CD14-positive monocyte (primary cell): ENCODE measurements at regions not wholly inside any gene's neighbourhood (a gene's known extent, or its start where the extent isn't known, plus 50 kb on each side); places are given as distances from the start of the nearest gene placed in this dataset.
A peak's percentile ranks its signal among the peaks of the same experiment; 100 is the strongest.
"Not testable (repeated sequence)": the region's sequence is repeated elsewhere in the genome, so short reads cannot be mapped to it uniquely, and the experiment has no call there.

Experiments used
- DNase-seq, 3 donors: peaks; one replicate each; pipeline ENCODE4 v3.0.0-alpha.2; 2011 to 2022
- H2AFZ ChIP-seq: 2 replicates; pipeline ENCODE4 v1.6.0; 2012; ENCODE audit warnings: mild to moderate bottlenecking, low read depth, low read length, inconsistent platforms; ENCODE audit not compliant: insufficient read depth, poor library complexity, severe bottlenecking
- H3K27ac ChIP-seq, 2 donors: 1 replicate in 1 of 2; 2 replicates in 1 of 2; pipeline ENCODE4 v1.5.1; 2012 to 2013; ENCODE audit warnings: low read length in 2 of 2, control low read depth in 1 of 2, inconsistent platforms in 1 of 2, low read depth in 1 of 2, mild to moderate bottlenecking in 1 of 2
- H3K27me3 ChIP-seq, 2 donors: one replicate each; pipeline versions ENCODE4 v1.6.0 to v1.6.1; 2011 to 2013; ENCODE audit warnings: low read length in 2 of 2; ENCODE audit not compliant: control insufficient read depth in 2 of 2, insufficient read depth in 2 of 2
- H3K36me3 ChIP-seq, 2 donors: replicated peaks in 1 of 2; 1 replicate in 1 of 2; 2 replicates in 1 of 2; pipeline versions ENCODE4 v1.5.1 to v1.6.1; 2012 to 2013; ENCODE audit warnings: low read length in 2 of 2, control low read depth in 1 of 2, inconsistent platforms in 1 of 2, mild to moderate bottlenecking in 1 of 2; ENCODE audit not compliant: insufficient read depth in 2 of 2, control insufficient read depth in 1 of 2
- H3K4me1 ChIP-seq, 2 donors: 1 replicate in 1 of 2; 2 replicates in 1 of 2; pipeline versions ENCODE4 v1.5.1 to v1.6.1; 2012 to 2013; ENCODE audit warnings: low read length in 2 of 2, control low read depth in 1 of 2, inconsistent platforms in 1 of 2, mild to moderate bottlenecking in 1 of 2, moderate library complexity in 1 of 2; ENCODE audit not compliant: insufficient read depth in 2 of 2, control insufficient read depth in 1 of 2
- H3K4me2 ChIP-seq: replicated peaks from 2 replicates; pipeline ENCODE3; 2012; ENCODE audit warnings: low read length, moderate library complexity, mild to moderate bottlenecking; ENCODE audit not compliant: poor library complexity, severe bottlenecking; ENCODE audit errors: extremely low read depth
- H3K4me3 ChIP-seq, 3 experiments: fragments of 200-600 bp in 1 of 3; sonication (generic) in 1 of 3; replicated peaks in 1 of 3; 1 replicate in 2 of 3; 2 replicates in 1 of 3; pipeline ENCODE4 v1.5.1; 2011 to 2013; ENCODE audit warnings: low read length in 3 of 3, mild to moderate bottlenecking in 3 of 3, control low read depth in 2 of 3, low read depth in 2 of 3, inconsistent platforms in 1 of 3, moderate library complexity in 1 of 3
- H3K79me2 ChIP-seq: 2 replicates; pipeline ENCODE4 v1.6.0; 2012; ENCODE audit warnings: mild to moderate bottlenecking, control low read depth, inconsistent platforms, low read length, moderate library complexity; ENCODE audit not compliant: insufficient read depth
- H3K9ac ChIP-seq: 2 replicates; pipeline ENCODE4 v1.6.0; 2017; ENCODE audit warnings: low read length, mild to moderate bottlenecking; ENCODE audit not compliant: insufficient read depth, poor library complexity, severe bottlenecking
- H3K9me3 ChIP-seq, 2 donors: replicated peaks in 1 of 2; 1 replicate in 1 of 2; 2 replicates in 1 of 2; pipeline versions ENCODE4 v1.5.1 to v1.6.1; 2012 to 2013; ENCODE audit warnings: low read length in 2 of 2, control low read depth in 1 of 2; ENCODE audit not compliant: control insufficient read depth in 1 of 2, insufficient read depth in 1 of 2
- H4K20me1 ChIP-seq: 2 replicates; pipeline ENCODE4 v1.6.0; 2012; ENCODE audit warnings: mild to moderate bottlenecking, low read length, control low read depth, moderate library complexity; ENCODE audit not compliant: insufficient read depth
- H3K27ac Mint-ChIP-seq, 7 donors: one replicate each; pipeline ENCODE4 v1.8.0; 2020; ENCODE audit warnings: mild to moderate bottlenecking in 7 of 7, mixed read lengths in 7 of 7, moderate library complexity in 6 of 7, inconsistent platforms in 2 of 7
- H3K27me3 Mint-ChIP-seq, 3 donors: one replicate each; pipeline ENCODE4 v1.8.0; 2021 to 2022; ENCODE audit warnings: low read depth in 3 of 3, mild to moderate bottlenecking in 3 of 3, mixed read lengths in 3 of 3, moderate library complexity in 3 of 3, inconsistent platforms in 1 of 3
- H3K36me3 Mint-ChIP-seq, 2 donors: one replicate each; pipeline ENCODE4 v1.8.0; 2020; ENCODE audit warnings: mixed read lengths in 2 of 2, inconsistent platforms in 1 of 2, mild to moderate bottlenecking in 1 of 2
- H3K4me1 Mint-ChIP-seq: one replicate; pipeline ENCODE4 v1.8.0; 2020; ENCODE audit warnings: mild to moderate bottlenecking, mixed read lengths
- H3K4me3 Mint-ChIP-seq, 2 donors: one replicate each; pipeline ENCODE4 v1.8.0; 2020; ENCODE audit warnings: mild to moderate bottlenecking in 2 of 2, mixed read lengths in 2 of 2, moderate library complexity in 1 of 2
- H3K9me3 Mint-ChIP-seq, 7 donors: one replicate each; pipeline ENCODE4 v1.8.0; 2020 to 2022; ENCODE audit warnings: mixed read lengths in 7 of 7, mild to moderate bottlenecking in 6 of 7, moderate library complexity in 6 of 7, inconsistent platforms in 2 of 7
- WGBS: methylation state at CpG from one replicate; pipeline ENCODE4 v1.1.5; 2013; ENCODE audit warnings: missing lambda C conversion rate; ENCODE audit not compliant: insufficient coverage; 5-methylcytosine and 5-hydroxymethylcytosine counted together
- intact Hi-C, 2 donors: fragments of 100-400 bp; cut with micrococcal nuclease; formaldehyde crosslinking; loops; one replicate each; pipeline versions ENCODE4 v1.15.0 to v1.15.1; 2023
- TF ChIP-seq, protein P1 (sequence below): fragments of 200-600 bp; IDR thresholded peaks from one replicate; pipeline ENCODE4 v1.8.0; 2022; ENCODE audit warnings: antibody characterized with exemption, mild to moderate bottlenecking

DNA sequence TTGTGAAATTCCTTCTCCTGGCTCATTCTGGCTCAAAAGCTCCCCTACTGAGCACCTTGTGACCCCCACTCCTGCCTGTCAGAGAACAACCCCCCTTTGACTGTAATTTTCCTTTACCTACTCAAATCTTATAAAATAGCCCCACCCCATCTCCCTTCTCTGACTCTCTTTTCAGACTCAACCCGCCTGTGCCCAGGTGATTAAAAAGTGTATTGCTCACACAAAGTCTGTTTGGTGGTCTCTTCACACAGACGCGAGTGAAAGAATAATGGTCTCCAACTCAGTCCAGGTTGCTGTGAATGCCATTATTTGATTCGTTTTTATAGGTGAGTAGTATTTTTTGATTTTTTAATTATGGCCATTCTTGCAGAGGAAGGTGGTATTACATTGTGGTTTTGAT, 414.1 kb upstream of the FKBP1C start:
- Mint-ChIP-seq H3K9me3 (peaks cover 6 to 20% (median 11%) of the 10 kb centered on the region in 7 donors), H3K27ac (no peak overlapping the region), H3K4me3 (no peak overlapping the region), H3K27me3 (no peaks in the 10 kb centered on the region), H3K4me1 (no peaks in the 10 kb centered on the region), H3K36me3 (no peaks in the 10 kb centered on the region)
- Histone ChIP-seq H4K20me1 (no peaks in the 10 kb centered on the region), H3K79me2 (no peaks in the 10 kb centered on the region), H3K4me3 (no peak overlapping the region), H3K9ac (no peak overlapping the region), H2AFZ (no peak overlapping the region), H3K36me3 (no peaks in the 10 kb centered on the region), H3K4me1 (no peaks in the 10 kb centered on the region), H3K27me3 (no peaks in the 10 kb centered on the region), H3K4me2 (no peak overlapping the region), H3K27ac (no peak overlapping the region), H3K9me3 (peaks cover 4 to 8% of the 10 kb centered on the region in 2 donors)
- TF ChIP-seq, protein P1, sequence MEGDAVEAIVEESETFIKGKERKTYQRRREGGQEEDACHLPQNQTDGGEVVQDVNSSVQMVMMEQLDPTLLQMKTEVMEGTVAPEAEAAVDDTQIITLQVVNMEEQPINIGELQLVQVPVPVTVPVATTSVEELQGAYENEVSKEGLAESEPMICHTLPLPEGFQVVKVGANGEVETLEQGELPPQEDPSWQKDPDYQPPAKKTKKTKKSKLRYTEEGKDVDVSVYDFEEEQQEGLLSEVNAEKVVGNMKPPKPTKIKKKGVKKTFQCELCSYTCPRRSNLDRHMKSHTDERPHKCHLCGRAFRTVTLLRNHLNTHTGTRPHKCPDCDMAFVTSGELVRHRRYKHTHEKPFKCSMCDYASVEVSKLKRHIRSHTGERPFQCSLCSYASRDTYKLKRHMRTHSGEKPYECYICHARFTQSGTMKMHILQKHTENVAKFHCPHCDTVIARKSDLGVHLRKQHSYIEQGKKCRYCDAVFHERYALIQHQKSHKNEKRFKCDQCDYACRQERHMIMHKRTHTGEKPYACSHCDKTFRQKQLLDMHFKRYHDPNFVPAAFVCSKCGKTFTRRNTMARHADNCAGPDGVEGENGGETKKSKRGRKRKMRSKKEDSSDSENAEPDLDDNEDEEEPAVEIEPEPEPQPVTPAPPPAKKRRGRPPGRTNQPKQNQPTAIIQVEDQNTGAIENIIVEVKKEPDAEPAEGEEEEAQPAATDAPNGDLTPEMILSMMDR: no peak
- intact Hi-C loops: no loop called here
- no peak for DNase-seq
- WGBS: 96% methylated on average over 3 of the region's 4 CpGs

DNA sequence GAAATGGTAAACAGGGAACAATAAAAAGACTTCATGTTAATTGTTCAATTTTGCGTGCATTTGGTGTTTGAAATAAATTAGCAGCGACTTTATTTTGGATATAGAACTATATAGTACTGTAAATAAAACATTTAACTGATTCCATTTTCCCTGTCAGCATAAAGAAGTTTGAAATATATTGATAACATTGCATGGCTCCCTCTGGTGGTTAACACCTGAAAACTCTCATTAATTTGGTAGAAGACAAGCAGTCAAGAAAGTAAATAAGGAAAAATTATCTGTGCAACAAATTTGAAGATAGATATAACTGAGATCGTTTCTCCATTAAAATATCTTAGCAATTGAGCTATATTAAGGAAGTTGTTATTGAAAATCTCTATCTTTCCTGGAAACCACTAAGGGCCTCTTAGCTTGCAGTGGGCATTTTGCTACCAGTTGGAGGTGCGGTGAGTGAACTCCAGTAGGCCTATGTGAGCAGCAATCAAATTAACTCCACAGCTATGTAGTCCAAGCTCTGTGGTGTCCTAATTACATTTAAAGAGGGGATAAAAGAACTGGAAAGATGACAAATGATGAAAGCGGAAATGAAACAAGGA, 435.7 kb upstream of the FKBP1C start:
- no peaks in the 10 kb centered on the region for H3K27me3 ChIP-seq
- no peak overlapping the region for H3K27ac Mint-ChIP-seq
- H3K9ac ChIP-seq: no peak overlapping the region
- no peaks in the 10 kb centered on the region for H3K9me3 ChIP-seq
- H3K36me3 ChIP-seq: no peaks in the 10 kb centered on the region
- DNase-seq: no peak
- H3K4me3 Mint-ChIP-seq: no peak overlapping the region
- no peaks in the 10 kb centered on the region for H3K4me1 Mint-ChIP-seq
- WGBS: no CpG with 5 or more reads among the region's 5 CpGs
- no peaks in the 10 kb centered on the region for H3K4me1 ChIP-seq
- H3K27me3 Mint-ChIP-seq: no peaks in the 10 kb centered on the region
- no peak overlapping the region for H2AFZ ChIP-seq
- H3K4me3 ChIP-seq: no peak overlapping the region
- TF ChIP-seq, protein P1: peak; percentile 47
- no peak overlapping the region for H3K4me2 ChIP-seq
- H4K20me1 ChIP-seq: no peaks in the 10 kb centered on the region
- no peaks in the 10 kb centered on the region for H3K36me3 Mint-ChIP-seq
- H3K9me3 Mint-ChIP-seq: no peaks in the 10 kb centered on the region
- H3K27ac ChIP-seq: no peak overlapping the region
- intact Hi-C loops: no loop called here
- no peaks in the 10 kb centered on the region for H3K79me2 ChIP-seq

DNA sequence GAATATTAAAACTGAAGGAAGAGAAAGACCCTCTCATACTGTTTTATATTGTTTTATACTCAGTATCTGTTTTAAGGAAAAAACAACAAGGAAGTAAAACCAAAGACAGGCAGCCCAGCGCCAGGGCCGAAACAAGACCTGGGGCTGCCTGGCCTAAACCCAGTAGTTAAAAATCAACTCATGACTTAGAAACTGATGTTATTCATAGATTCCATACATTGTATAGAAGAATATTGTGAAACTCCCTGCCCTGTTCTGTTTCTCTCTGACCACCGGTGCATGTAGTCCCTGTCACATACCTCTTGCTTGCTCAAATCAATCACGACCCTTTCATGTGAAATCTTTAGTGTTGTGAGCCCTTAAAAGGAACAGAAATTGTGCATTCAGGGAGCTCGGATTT, 445.1 kb upstream of the FKBP1C start:
- H3K9me3 ChIP-seq, H3K4me1 Mint-ChIP-seq, H3K4me3 Mint-ChIP-seq, H3K4me3 ChIP-seq, H2AFZ ChIP-seq, intact Hi-C loops, H3K36me3 Mint-ChIP-seq, H4K20me1 ChIP-seq, H3K27me3 Mint-ChIP-seq, H3K4me1 ChIP-seq, H3K4me2 ChIP-seq, H3K79me2 ChIP-seq, DNase-seq, H3K36me3 ChIP-seq, H3K27me3 ChIP-seq, H3K9ac ChIP-seq, H3K9me3 Mint-ChIP-seq, H3K27ac ChIP-seq, H3K27ac Mint-ChIP-seq: not testable (repeated sequence)
- WGBS: no CpG with 5 or more reads among the region's 5 CpGs
